ENCODE measurements at regions not wholly inside any gene's neighbourhood (a gene's known extent, or its start where the extent isn't known, plus 50 kb on each side); places are given as distances from the start of the nearest gene placed in this dataset.

GRCh38 chr5:6282352-6282751 lies 96.0 kb downstream of the MED10 start:
- TF ChIP-seq CTCF (IDR thresholded peaks at IDR 0.05) = no peak
- no peak for TF ChIP-seq POLR2A (IDR thresholded peaks at IDR 0.05)
- 83 to 90% methylated on average over 1 of the region's 1 CpG for WGBS, 2 donors

GRCh38 chr5:6281818-6282217 lies 96.5 kb downstream of the MED10 start:
- WGBS, 2 donors = 20 to 43% methylated on average over 4 of the region's 4 CpGs
- no peak for DNase-seq (ENCODE audit: low spot score in 2 of 2)
- TF ChIP-seq CTCF (IDR thresholded peaks at IDR 0.05) (no peak), POLR2A (IDR thresholded peaks at IDR 0.05) (no peak)
- intact Hi-C loops (cut with DNase I; ENCODE audit: low total_unique reads) = no loop called here
- no peak overlapping the region for H3K4me3 ChIP-seq (ENCODE audit: low read depth, poor library complexity, severe bottlenecking)

More at GRCh38 chr5:6282352-6282751, 96.0 kb downstream of the MED10 start:
- intact Hi-C loops (cut with DNase I; ENCODE audit: low total_unique reads) = no loop called here
- no peak overlapping the region for H3K4me3 ChIP-seq (ENCODE audit: low read depth, poor library complexity, severe bottlenecking)
- DNase-seq (ENCODE audit: low spot score in 2 of 2) = no peak

- WGBS, 2 donors = 68 to 76% methylated on average over 6 of the region's 6 CpGs
- TF ChIP-seq CTCF (IDR thresholded peaks at IDR 0.05) (no peak), POLR2A (IDR thresholded peaks at IDR 0.05) (no peak)
- no peak overlapping the region for H3K4me3 ChIP-seq (ENCODE audit: low read depth, poor library complexity, severe bottlenecking)
- intact Hi-C loops (cut with DNase I; ENCODE audit: low total_unique reads) = no loop called here
- peak in 1 of 2 donors; percentile 23 for DNase-seq (ENCODE audit: low spot score in 2 of 2)
Measured at GRCh38 chr5:6280425-6281100, 97.8 kb downstream of the MED10 start.

GRCh38 chr5:6279607-6280006 lies 98.7 kb downstream of the MED10 start:
- H3K4me3 ChIP-seq (ENCODE audit: low read depth, poor library complexity, severe bottlenecking) = no peak overlapping the region
- DNase-seq (ENCODE audit: low spot score in 2 of 2) = peak in 1 of 2 donors; percentile 37
- TF ChIP-seq CTCF (IDR thresholded peaks at IDR 0.05) (no peak), POLR2A (IDR thresholded peaks at IDR 0.05) (no peak)
- intact Hi-C loops (cut with DNase I; ENCODE audit: low total_unique reads) = no loop called here
- WGBS, 2 donors = 92 to 94% methylated on average over 5 of the region's 5 CpGs

GRCh38 chr5:6274846-6275543 lies 103.4 kb downstream of the MED10 start:
- WGBS, 2 donors = 53 to 54% methylated on average over 2 of the region's 2 CpGs
- TF ChIP-seq POLR2A (IDR thresholded peaks at IDR 0.05) (no peak), CTCF (IDR thresholded peaks at IDR 0.05) (no peak)
- intact Hi-C loops (cut with DNase I; ENCODE audit: low total_unique reads) = no loop called here

More at GRCh38 chr5:6274846-6275543, 103.4 kb downstream of the MED10 start:
- peak in 1 of 2 donors; percentile 14 for DNase-seq (ENCODE audit: low spot score in 2 of 2)
- no peak overlapping the region for H3K4me3 ChIP-seq (ENCODE audit: low read depth, poor library complexity, severe bottlenecking)
